ENCODE measurements at regions not wholly inside any gene's neighbourhood (a gene's known extent, or its start where the extent isn't known, plus 50 kb on each side); places are given as distances from the start of the nearest gene placed in this dataset.

DNA sequence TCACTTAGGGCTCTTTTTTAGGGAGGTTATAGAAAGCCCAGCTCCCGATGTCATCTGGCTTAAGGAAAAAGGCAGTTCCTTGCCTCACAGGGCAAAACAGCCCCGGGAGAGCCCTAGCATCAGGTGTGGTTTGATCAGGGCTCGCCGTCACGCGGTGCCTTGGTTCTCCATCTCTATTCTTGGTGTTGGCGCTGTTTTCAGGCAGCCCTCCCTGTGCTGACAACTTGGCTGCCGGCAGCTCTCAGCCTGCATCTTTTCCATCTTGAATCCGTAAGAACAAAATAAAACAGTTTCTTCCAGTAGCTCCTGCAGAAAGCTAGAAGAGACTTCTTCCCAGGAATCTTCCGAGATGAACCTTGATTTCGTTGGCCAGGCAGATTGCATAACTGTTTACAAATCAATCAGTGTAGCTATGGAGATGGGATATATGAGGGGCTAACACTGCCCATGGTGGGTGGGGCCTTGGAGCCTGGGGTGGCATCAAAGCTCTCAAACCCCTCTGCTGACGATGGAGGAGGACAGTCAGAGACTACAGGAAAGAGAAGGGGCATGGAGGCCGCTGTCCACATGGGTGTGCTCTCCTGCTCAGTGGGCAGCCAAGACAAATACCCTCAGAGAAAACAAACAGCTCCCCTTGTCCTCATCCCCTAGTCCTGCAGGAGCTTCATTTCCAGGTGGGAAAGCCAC, 370.7 kb upstream of the C1orf174 start:
- no peak for TF ChIP-seq NFRKB (IDR thresholded peaks at IDR 0.05)
- TF ChIP-seq, protein P1, sequence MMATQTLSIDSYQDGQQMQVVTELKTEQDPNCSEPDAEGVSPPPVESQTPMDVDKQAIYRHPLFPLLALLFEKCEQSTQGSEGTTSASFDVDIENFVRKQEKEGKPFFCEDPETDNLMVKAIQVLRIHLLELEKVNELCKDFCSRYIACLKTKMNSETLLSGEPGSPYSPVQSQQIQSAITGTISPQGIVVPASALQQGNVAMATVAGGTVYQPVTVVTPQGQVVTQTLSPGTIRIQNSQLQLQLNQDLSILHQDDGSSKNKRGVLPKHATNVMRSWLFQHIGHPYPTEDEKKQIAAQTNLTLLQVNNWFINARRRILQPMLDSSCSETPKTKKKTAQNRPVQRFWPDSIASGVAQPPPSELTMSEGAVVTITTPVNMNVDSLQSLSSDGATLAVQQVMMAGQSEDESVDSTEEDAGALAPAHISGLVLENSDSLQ (IDR thresholded peaks at IDR 0.05) = no peak
- no peak for TF ChIP-seq BHLHE40 (IDR thresholded peaks at IDR 0.05; ENCODE audit: borderline replicate concordance)
- no peak for TF ChIP-seq FOXA1 (IDR thresholded peaks at IDR 0.05)
- no peak for TF ChIP-seq FOXK2 (IDR thresholded peaks at IDR 0.05)
- no peak for TF ChIP-seq FOXM1 (IDR thresholded peaks at IDR 0.05; ENCODE audit: borderline replicate concordance)
- TF ChIP-seq ARNT (IDR thresholded peaks at IDR 0.05) = no peak
- TF ChIP-seq SUZ12 (IDR thresholded peaks at IDR 0.05) = no peak
- TF ChIP-seq LEF1 (IDR thresholded peaks at IDR 0.05; ENCODE audit: borderline replicate concordance) = no peak
